Spinal cord (tissue), 1 donor: ENCODE measurements at regions not wholly inside any gene's neighbourhood (a gene's known extent, or its start where the extent isn't known, plus 50 kb on each side); places are given as distances from the start of the nearest gene placed in this dataset. TPM values are rescaled to one million over a fixed set of nuclear protein-coding genes. Genes with fewer than 3 reads are reported as not detected.

Experiments used
- small RNA-seq: library from RNA; depleted of rRNA; stranded (forward); fragments of <200 nt; gene quantifications from one replicate; pipeline ENCODE3, GENCODE V24; 2014; ENCODE audit warnings: low replicate concordance

Small RNAs in the stretch of these regions (small RNA-seq; reads per million reads assigned to genes)
- gene RF00019 (not detected), gene RNU6-830P (not detected)
